Loucy (cell line): ENCODE measurements at regions not wholly inside any gene's neighbourhood (a gene's known extent, or its start where the extent isn't known, plus 50 kb on each side); places are given as distances from the start of the nearest gene placed in this dataset.

Source experiments
- H2AFZ ChIP-seq: fragments of 200-600 bp; sonication (generic); 2 replicates; pipeline ENCODE4 v1.6.0; 2016; ENCODE audit warnings: antibody characterized with exemption, mild to moderate bottlenecking, low read length, moderate library complexity
- H3F3A ChIP-seq: fragments of 200-600 bp; 2 replicates; pipeline ENCODE4 v1.6.0; 2016; ENCODE audit warnings: antibody characterized with exemption, low read depth, mild to moderate bottlenecking
- H3K27me3 ChIP-seq: fragments of 200-600 bp; sonication (generic); 2 replicates; pipeline ENCODE4 v1.6.1; 2014; ENCODE audit warnings: low read length, mild to moderate bottlenecking; ENCODE audit not compliant: insufficient read depth, poor library complexity, severe bottlenecking
- H3K36me3 ChIP-seq: fragments of 200-600 bp; sonication (generic); 2 replicates; pipeline ENCODE4 v1.6.1; 2016; ENCODE audit warnings: low read length; ENCODE audit not compliant: insufficient read depth
- H3K4me1 ChIP-seq: fragments of 200-600 bp; sonication (generic); 2 replicates; pipeline ENCODE4 v1.5.1; 2014; ENCODE audit warnings: low read length, mild to moderate bottlenecking; ENCODE audit not compliant: insufficient read depth, poor library complexity, severe bottlenecking
- H3K4me2 ChIP-seq: fragments of 200-600 bp; sonication (generic); 2 replicates; pipeline ENCODE4 v1.6.0; 2014; ENCODE audit warnings: antibody characterized with exemption, low read length, low read depth, mild to moderate bottlenecking; ENCODE audit not compliant: poor library complexity, severe bottlenecking
- H3K4me3 ChIP-seq: fragments of 200-600 bp; sonication (generic); 2 replicates; pipeline ENCODE4 v1.5.1; 2014; ENCODE audit warnings: low read length, mild to moderate bottlenecking, mixed read lengths; ENCODE audit not compliant: poor library complexity, severe bottlenecking
- H3K79me2 ChIP-seq: fragments of 200-600 bp; sonication (generic); 2 replicates; pipeline ENCODE4 v1.6.1; 2014; ENCODE audit warnings: low read length; ENCODE audit not compliant: insufficient read depth
- H3K9ac ChIP-seq: fragments of 200-600 bp; sonication (generic); 2 replicates; pipeline ENCODE4 v1.6.0; 2014; ENCODE audit warnings: mild to moderate bottlenecking, low read depth, low read length, moderate library complexity; ENCODE audit not compliant: poor library complexity, severe bottlenecking
- H3K9me2 ChIP-seq: fragments of 200-600 bp; sonication (generic); replicated peaks from 2 replicates; pipeline ENCODE4 v1.6.1; 2016; ENCODE audit warnings: low read depth, low read length, mixed read lengths
- H3K9me3 ChIP-seq: fragments of 200-600 bp; sonication (generic); 2 replicates; pipeline ENCODE4 v1.6.1; 2014; ENCODE audit warnings: mild to moderate bottlenecking, antibody characterized with exemption, low read length, low read depth; ENCODE audit not compliant: insufficient read depth
- H4K20me1 ChIP-seq: fragments of 200-600 bp; sonication (generic); 2 replicates; pipeline ENCODE4 v1.6.0; 2014; ENCODE audit warnings: antibody characterized with exemption, low read length, mild to moderate bottlenecking; ENCODE audit not compliant: insufficient read depth, poor library complexity, severe bottlenecking
- CTCF ChIP-seq: fragments of 200-600 bp; sonication (generic); conservative IDR thresholded peaks from 2 replicates; pipeline ENCODE4 v1.5.1; 2014; ENCODE audit warnings: mild to moderate bottlenecking, antibody characterized with exemption, low read length
- EZH2phosphoT487 ChIP-seq: fragments of 200-600 bp; IDR thresholded peaks from 2 replicates; pipeline ENCODE4 v1.6.1; 2018; ENCODE audit warnings: antibody characterized with exemption, mild to moderate bottlenecking, moderate library complexity, borderline replicate concordance

GRCh38 chr2:60391230-60391629, 162.2 kb downstream of the BCL11A start:
- H3K9me2 ChIP-seq, result no peaks in the 10 kb centered on the region
- no peaks in the 10 kb centered on the region for H3K4me1 ChIP-seq
- H2AFZ ChIP-seq, result no peak overlapping the region
- no peaks in the 10 kb centered on the region for H3K9me3 ChIP-seq
- H3K79me2 ChIP-seq, result no peaks in the 10 kb centered on the region
- H3K9ac ChIP-seq, result no peak overlapping the region
- no peaks in the 10 kb centered on the region for H4K20me1 ChIP-seq
- TF ChIP-seq EZH2phosphoT487 (no peak), CTCF (no peak)
- no peak overlapping the region for H3K4me3 ChIP-seq
- H3K27me3 ChIP-seq, result no peaks in the 10 kb centered on the region
- H3F3A ChIP-seq, result no peaks in the 10 kb centered on the region
- no peak overlapping the region for H3K4me2 ChIP-seq
- no peaks in the 10 kb centered on the region for H3K36me3 ChIP-seq

GRCh38 chr2:60386436-60386835, 167.0 kb downstream of the BCL11A start:
- H3K79me2 ChIP-seq, result no peaks in the 10 kb centered on the region
- no peaks in the 10 kb centered on the region for H3K9me3 ChIP-seq
- no peaks in the 10 kb centered on the region for H3K9me2 ChIP-seq
- no peak overlapping the region for H3K4me3 ChIP-seq
- no peak overlapping the region for H2AFZ ChIP-seq
- no peak overlapping the region for H3K4me2 ChIP-seq
- no peak overlapping the region for H3K9ac ChIP-seq
- TF ChIP-seq EZH2phosphoT487, result no peak
- no peak for TF ChIP-seq CTCF
- no peaks in the 10 kb centered on the region for H3K4me1 ChIP-seq
- no peaks in the 10 kb centered on the region for H3K36me3 ChIP-seq
- no peaks in the 10 kb centered on the region for H4K20me1 ChIP-seq
- no peaks in the 10 kb centered on the region for H3F3A ChIP-seq
- no peaks in the 10 kb centered on the region for H3K27me3 ChIP-seq

- H3K9me3 ChIP-seq, result no peaks in the 10 kb centered on the region
Measured at GRCh38 chr2:60385648-60386047, 167.8 kb downstream of the BCL11A start.

More at GRCh38 chr2:60385648-60386047, 167.8 kb downstream of the BCL11A start:
- H3K4me3 ChIP-seq, result no peak overlapping the region
- no peak overlapping the region for H3K9ac ChIP-seq
- no peaks in the 10 kb centered on the region for H3K9me2 ChIP-seq
- no peaks in the 10 kb centered on the region for H3K4me1 ChIP-seq
- H4K20me1 ChIP-seq, result no peaks in the 10 kb centered on the region
- H3F3A ChIP-seq, result no peaks in the 10 kb centered on the region
- no peak overlapping the region for H3K4me2 ChIP-seq
- TF ChIP-seq EZH2phosphoT487 (no peak), CTCF (no peak)
- no peak overlapping the region for H2AFZ ChIP-seq
- no peaks in the 10 kb centered on the region for H3K79me2 ChIP-seq
- H3K27me3 ChIP-seq, result no peaks in the 10 kb centered on the region
- H3K36me3 ChIP-seq, result no peaks in the 10 kb centered on the region
